ENCODE measurements at regions not wholly inside any gene's neighbourhood (a gene's known extent, or its start where the extent isn't known, plus 50 kb on each side); places are given as distances from the start of the nearest gene placed in this dataset.

GRCh38 chr7:56570968-56571367, 454.8 kb upstream of the NUPR2 start:
- TF ChIP-seq, protein P1, sequence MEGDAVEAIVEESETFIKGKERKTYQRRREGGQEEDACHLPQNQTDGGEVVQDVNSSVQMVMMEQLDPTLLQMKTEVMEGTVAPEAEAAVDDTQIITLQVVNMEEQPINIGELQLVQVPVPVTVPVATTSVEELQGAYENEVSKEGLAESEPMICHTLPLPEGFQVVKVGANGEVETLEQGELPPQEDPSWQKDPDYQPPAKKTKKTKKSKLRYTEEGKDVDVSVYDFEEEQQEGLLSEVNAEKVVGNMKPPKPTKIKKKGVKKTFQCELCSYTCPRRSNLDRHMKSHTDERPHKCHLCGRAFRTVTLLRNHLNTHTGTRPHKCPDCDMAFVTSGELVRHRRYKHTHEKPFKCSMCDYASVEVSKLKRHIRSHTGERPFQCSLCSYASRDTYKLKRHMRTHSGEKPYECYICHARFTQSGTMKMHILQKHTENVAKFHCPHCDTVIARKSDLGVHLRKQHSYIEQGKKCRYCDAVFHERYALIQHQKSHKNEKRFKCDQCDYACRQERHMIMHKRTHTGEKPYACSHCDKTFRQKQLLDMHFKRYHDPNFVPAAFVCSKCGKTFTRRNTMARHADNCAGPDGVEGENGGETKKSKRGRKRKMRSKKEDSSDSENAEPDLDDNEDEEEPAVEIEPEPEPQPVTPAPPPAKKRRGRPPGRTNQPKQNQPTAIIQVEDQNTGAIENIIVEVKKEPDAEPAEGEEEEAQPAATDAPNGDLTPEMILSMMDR (IDR thresholded peaks at IDR 0.05) = no peak
- no peak for TF ChIP-seq POLR2A (IDR thresholded peaks at IDR 0.05)

Measured in right lobe of liver (tissue), 4 donors.